Tibial nerve (tissue), 4 donors: ENCODE measurements at regions not wholly inside any gene's neighbourhood (a gene's known extent, or its start where the extent isn't known, plus 50 kb on each side); places are given as distances from the start of the nearest gene placed in this dataset.

Experiments used
- EP300 ChIP-seq, 2 donors: sonication (generic); formaldehyde crosslinking; IDR thresholded peaks; one replicate each; pipeline ENCODE4 v1.6.1; 2017; ENCODE audit warnings: antibody characterized with exemption in 2 of 2, mild to moderate bottlenecking in 1 of 2
- POLR2A ChIP-seq, 2 donors: fragments of 450-650 bp; IDR thresholded peaks; one replicate each; pipeline ENCODE4 v1.6.1; 2017; ENCODE audit warnings: antibody characterized with exemption in 2 of 2, mild to moderate bottlenecking in 2 of 2, moderate library complexity in 2 of 2
- TF ChIP-seq, protein P1 (sequence below), 5 experiments: fragments of 200-600 bp in 3 of 5; fragments of 450-650 bp in 2 of 5; sonication (generic) in 3 of 5; IDR thresholded peaks; one replicate each; pipeline ENCODE4 v1.5.1; 2016 to 2019; ENCODE audit warnings: antibody characterized with exemption in 5 of 5, mild to moderate bottlenecking in 3 of 5, moderate library complexity in 2 of 5

DNA sequence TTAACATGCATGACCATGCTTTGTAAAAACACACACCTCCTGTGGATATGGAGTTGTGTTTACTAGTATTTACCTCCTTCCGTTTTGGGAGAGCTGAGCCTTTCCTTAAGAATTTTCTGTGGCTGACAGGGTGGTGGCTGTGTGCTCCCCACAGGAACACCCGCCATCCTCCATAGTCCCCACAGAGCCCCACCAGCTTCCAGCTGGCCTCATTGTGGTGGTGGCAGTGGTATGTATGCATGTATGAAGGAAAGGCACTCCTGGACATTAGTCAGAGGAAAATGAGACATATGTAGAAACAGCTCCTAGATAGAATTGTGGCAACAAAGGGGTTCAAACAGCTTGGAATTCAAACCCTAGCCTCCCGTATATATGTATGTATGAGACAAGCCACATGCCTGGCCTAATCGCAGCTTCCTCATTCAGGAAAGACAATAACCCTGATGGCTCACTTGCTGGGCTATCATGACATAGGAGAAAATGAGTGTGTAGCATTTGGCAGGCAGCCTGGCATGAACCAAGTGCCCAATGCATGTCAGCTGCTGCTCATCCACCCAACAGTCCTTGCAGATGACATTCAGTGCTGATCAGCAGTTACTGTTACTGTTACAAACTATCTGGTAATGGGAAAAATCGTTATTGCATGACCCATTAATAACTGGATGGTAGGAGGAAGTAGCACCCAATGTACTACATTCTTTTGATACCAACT lies 459.7 kb downstream of the EBF1 start:
- TF ChIP-seq EP300 (IDR thresholded peaks at IDR 0.05), result no peak
- no peak for TF ChIP-seq POLR2A (IDR thresholded peaks at IDR 0.05)
- TF ChIP-seq, protein P1, sequence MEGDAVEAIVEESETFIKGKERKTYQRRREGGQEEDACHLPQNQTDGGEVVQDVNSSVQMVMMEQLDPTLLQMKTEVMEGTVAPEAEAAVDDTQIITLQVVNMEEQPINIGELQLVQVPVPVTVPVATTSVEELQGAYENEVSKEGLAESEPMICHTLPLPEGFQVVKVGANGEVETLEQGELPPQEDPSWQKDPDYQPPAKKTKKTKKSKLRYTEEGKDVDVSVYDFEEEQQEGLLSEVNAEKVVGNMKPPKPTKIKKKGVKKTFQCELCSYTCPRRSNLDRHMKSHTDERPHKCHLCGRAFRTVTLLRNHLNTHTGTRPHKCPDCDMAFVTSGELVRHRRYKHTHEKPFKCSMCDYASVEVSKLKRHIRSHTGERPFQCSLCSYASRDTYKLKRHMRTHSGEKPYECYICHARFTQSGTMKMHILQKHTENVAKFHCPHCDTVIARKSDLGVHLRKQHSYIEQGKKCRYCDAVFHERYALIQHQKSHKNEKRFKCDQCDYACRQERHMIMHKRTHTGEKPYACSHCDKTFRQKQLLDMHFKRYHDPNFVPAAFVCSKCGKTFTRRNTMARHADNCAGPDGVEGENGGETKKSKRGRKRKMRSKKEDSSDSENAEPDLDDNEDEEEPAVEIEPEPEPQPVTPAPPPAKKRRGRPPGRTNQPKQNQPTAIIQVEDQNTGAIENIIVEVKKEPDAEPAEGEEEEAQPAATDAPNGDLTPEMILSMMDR (IDR thresholded peaks at IDR 0.05), result no peak
